ENCODE measurements at regions not wholly inside any gene's neighbourhood (a gene's known extent, or its start where the extent isn't known, plus 50 kb on each side); places are given as distances from the start of the nearest gene placed in this dataset.

GRCh38 chr10:9670911-9671310, 1346.8 kb upstream of the CELF2 start:
- TF ChIP-seq, protein P1, sequence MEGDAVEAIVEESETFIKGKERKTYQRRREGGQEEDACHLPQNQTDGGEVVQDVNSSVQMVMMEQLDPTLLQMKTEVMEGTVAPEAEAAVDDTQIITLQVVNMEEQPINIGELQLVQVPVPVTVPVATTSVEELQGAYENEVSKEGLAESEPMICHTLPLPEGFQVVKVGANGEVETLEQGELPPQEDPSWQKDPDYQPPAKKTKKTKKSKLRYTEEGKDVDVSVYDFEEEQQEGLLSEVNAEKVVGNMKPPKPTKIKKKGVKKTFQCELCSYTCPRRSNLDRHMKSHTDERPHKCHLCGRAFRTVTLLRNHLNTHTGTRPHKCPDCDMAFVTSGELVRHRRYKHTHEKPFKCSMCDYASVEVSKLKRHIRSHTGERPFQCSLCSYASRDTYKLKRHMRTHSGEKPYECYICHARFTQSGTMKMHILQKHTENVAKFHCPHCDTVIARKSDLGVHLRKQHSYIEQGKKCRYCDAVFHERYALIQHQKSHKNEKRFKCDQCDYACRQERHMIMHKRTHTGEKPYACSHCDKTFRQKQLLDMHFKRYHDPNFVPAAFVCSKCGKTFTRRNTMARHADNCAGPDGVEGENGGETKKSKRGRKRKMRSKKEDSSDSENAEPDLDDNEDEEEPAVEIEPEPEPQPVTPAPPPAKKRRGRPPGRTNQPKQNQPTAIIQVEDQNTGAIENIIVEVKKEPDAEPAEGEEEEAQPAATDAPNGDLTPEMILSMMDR (IDR thresholded peaks at IDR 0.05): no peak
- TF ChIP-seq EZH2 (IDR thresholded peaks at IDR 0.05): no peak

Measured in neural progenitor cell (in vitro differentiated cells).